CD14-positive monocyte (primary cell): ENCODE measurements at regions not wholly inside any gene's neighbourhood (a gene's known extent, or its start where the extent isn't known, plus 50 kb on each side); places are given as distances from the start of the nearest gene placed in this dataset.

Experiments
- DNase-seq, 3 donors: peaks; one replicate each; pipeline ENCODE4 v3.0.0-alpha.2; 2011 to 2022
- H2AFZ ChIP-seq: 2 replicates; pipeline ENCODE4 v1.6.0; 2012; ENCODE audit warnings: mild to moderate bottlenecking, low read depth, low read length, inconsistent platforms; ENCODE audit not compliant: insufficient read depth, poor library complexity, severe bottlenecking
- H3K27ac ChIP-seq, 2 donors: 1 replicate in 1 of 2; 2 replicates in 1 of 2; pipeline ENCODE4 v1.5.1; 2012 to 2013; ENCODE audit warnings: low read length in 2 of 2, control low read depth in 1 of 2, inconsistent platforms in 1 of 2, low read depth in 1 of 2, mild to moderate bottlenecking in 1 of 2
- H3K27me3 ChIP-seq, 2 donors: one replicate each; pipeline versions ENCODE4 v1.6.0 to v1.6.1; 2011 to 2013; ENCODE audit warnings: low read length in 2 of 2; ENCODE audit not compliant: control insufficient read depth in 2 of 2, insufficient read depth in 2 of 2
- H3K36me3 ChIP-seq, 2 donors: replicated peaks in 1 of 2; 1 replicate in 1 of 2; 2 replicates in 1 of 2; pipeline versions ENCODE4 v1.5.1 to v1.6.1; 2012 to 2013; ENCODE audit warnings: low read length in 2 of 2, control low read depth in 1 of 2, inconsistent platforms in 1 of 2, mild to moderate bottlenecking in 1 of 2; ENCODE audit not compliant: insufficient read depth in 2 of 2, control insufficient read depth in 1 of 2
- H3K4me1 ChIP-seq, 2 donors: 1 replicate in 1 of 2; 2 replicates in 1 of 2; pipeline versions ENCODE4 v1.5.1 to v1.6.1; 2012 to 2013; ENCODE audit warnings: low read length in 2 of 2, control low read depth in 1 of 2, inconsistent platforms in 1 of 2, mild to moderate bottlenecking in 1 of 2, moderate library complexity in 1 of 2; ENCODE audit not compliant: insufficient read depth in 2 of 2, control insufficient read depth in 1 of 2
- H3K4me2 ChIP-seq: replicated peaks from 2 replicates; pipeline ENCODE3; 2012; ENCODE audit warnings: low read length, moderate library complexity, mild to moderate bottlenecking; ENCODE audit not compliant: poor library complexity, severe bottlenecking; ENCODE audit errors: extremely low read depth
- H3K4me3 ChIP-seq, 3 experiments: fragments of 200-600 bp in 1 of 3; sonication (generic) in 1 of 3; replicated peaks in 1 of 3; 1 replicate in 2 of 3; 2 replicates in 1 of 3; pipeline ENCODE4 v1.5.1; 2011 to 2013; ENCODE audit warnings: low read length in 3 of 3, mild to moderate bottlenecking in 3 of 3, control low read depth in 2 of 3, low read depth in 2 of 3, inconsistent platforms in 1 of 3, moderate library complexity in 1 of 3
- H3K79me2 ChIP-seq: 2 replicates; pipeline ENCODE4 v1.6.0; 2012; ENCODE audit warnings: mild to moderate bottlenecking, control low read depth, inconsistent platforms, low read length, moderate library complexity; ENCODE audit not compliant: insufficient read depth
- H3K9ac ChIP-seq: 2 replicates; pipeline ENCODE4 v1.6.0; 2017; ENCODE audit warnings: low read length, mild to moderate bottlenecking; ENCODE audit not compliant: insufficient read depth, poor library complexity, severe bottlenecking
- H3K9me3 ChIP-seq, 2 donors: replicated peaks in 1 of 2; 1 replicate in 1 of 2; 2 replicates in 1 of 2; pipeline versions ENCODE4 v1.5.1 to v1.6.1; 2012 to 2013; ENCODE audit warnings: low read length in 2 of 2, control low read depth in 1 of 2; ENCODE audit not compliant: control insufficient read depth in 1 of 2, insufficient read depth in 1 of 2
- H4K20me1 ChIP-seq: 2 replicates; pipeline ENCODE4 v1.6.0; 2012; ENCODE audit warnings: mild to moderate bottlenecking, low read length, control low read depth, moderate library complexity; ENCODE audit not compliant: insufficient read depth
- H3K27ac Mint-ChIP-seq, 7 donors: one replicate each; pipeline ENCODE4 v1.8.0; 2020; ENCODE audit warnings: mild to moderate bottlenecking in 7 of 7, mixed read lengths in 7 of 7, moderate library complexity in 6 of 7, inconsistent platforms in 2 of 7
- H3K27me3 Mint-ChIP-seq, 3 donors: one replicate each; pipeline ENCODE4 v1.8.0; 2021 to 2022; ENCODE audit warnings: low read depth in 3 of 3, mild to moderate bottlenecking in 3 of 3, mixed read lengths in 3 of 3, moderate library complexity in 3 of 3, inconsistent platforms in 1 of 3
- H3K36me3 Mint-ChIP-seq, 2 donors: one replicate each; pipeline ENCODE4 v1.8.0; 2020; ENCODE audit warnings: mixed read lengths in 2 of 2, inconsistent platforms in 1 of 2, mild to moderate bottlenecking in 1 of 2
- H3K4me1 Mint-ChIP-seq: one replicate; pipeline ENCODE4 v1.8.0; 2020; ENCODE audit warnings: mild to moderate bottlenecking, mixed read lengths
- H3K4me3 Mint-ChIP-seq, 2 donors: one replicate each; pipeline ENCODE4 v1.8.0; 2020; ENCODE audit warnings: mild to moderate bottlenecking in 2 of 2, mixed read lengths in 2 of 2, moderate library complexity in 1 of 2
- H3K9me3 Mint-ChIP-seq, 7 donors: one replicate each; pipeline ENCODE4 v1.8.0; 2020 to 2022; ENCODE audit warnings: mixed read lengths in 7 of 7, mild to moderate bottlenecking in 6 of 7, moderate library complexity in 6 of 7, inconsistent platforms in 2 of 7
- WGBS: methylation state at CpG from one replicate; pipeline ENCODE4 v1.1.5; 2013; ENCODE audit warnings: missing lambda C conversion rate; ENCODE audit not compliant: insufficient coverage; 5-methylcytosine and 5-hydroxymethylcytosine counted together
- intact Hi-C, 2 donors: fragments of 100-400 bp; cut with micrococcal nuclease; formaldehyde crosslinking; loops; one replicate each; pipeline versions ENCODE4 v1.15.0 to v1.15.1; 2023
- TF ChIP-seq, protein P1 (sequence below): fragments of 200-600 bp; IDR thresholded peaks from one replicate; pipeline ENCODE4 v1.8.0; 2022; ENCODE audit warnings: antibody characterized with exemption, mild to moderate bottlenecking

GRCh38 chr6:144594585-144594984, 309.4 kb downstream of the UTRN start:
- Histone ChIP-seq H4K20me1 (no peaks in the 10 kb centered on the region), H3K4me2 (peak overlapping the region; percentile 14), H3K27me3 (no peaks in the 10 kb centered on the region), H3K36me3 (peaks cover 5 to 12% of the 10 kb centered on the region in 2 donors), H3K79me2 (peaks cover 10% of the 10 kb centered on the region), H3K27ac (peak overlapping the region; percentile 46 to 81), H3K9me3 (peaks cover 0 to 6% of the 10 kb centered on the region in 2 donors), H2AFZ (no peak overlapping the region), H3K9ac (no peak overlapping the region), H3K4me3 (peak overlapping the region in 1 of 3 experiments; percentile 1), H3K4me1 (peaks cover 47 to 55% of the 10 kb centered on the region in 2 donors)
- Mint-ChIP-seq H3K27ac (peak overlapping the region in 5 of 7 donors; percentile 6 to 74 (median 60)), H3K4me1 (peaks cover 44% of the 10 kb centered on the region), H3K4me3 (no peak overlapping the region), H3K27me3 (no peaks in the 10 kb centered on the region), H3K9me3 (peaks cover 0 to 3% (median 0%) of the 10 kb centered on the region in 7 donors), H3K36me3 (peaks cover 8 to 16% of the 10 kb centered on the region in 2 donors)
- no CpG with 5 or more reads among the region's 1 CpG for WGBS
- TF ChIP-seq, protein P1, sequence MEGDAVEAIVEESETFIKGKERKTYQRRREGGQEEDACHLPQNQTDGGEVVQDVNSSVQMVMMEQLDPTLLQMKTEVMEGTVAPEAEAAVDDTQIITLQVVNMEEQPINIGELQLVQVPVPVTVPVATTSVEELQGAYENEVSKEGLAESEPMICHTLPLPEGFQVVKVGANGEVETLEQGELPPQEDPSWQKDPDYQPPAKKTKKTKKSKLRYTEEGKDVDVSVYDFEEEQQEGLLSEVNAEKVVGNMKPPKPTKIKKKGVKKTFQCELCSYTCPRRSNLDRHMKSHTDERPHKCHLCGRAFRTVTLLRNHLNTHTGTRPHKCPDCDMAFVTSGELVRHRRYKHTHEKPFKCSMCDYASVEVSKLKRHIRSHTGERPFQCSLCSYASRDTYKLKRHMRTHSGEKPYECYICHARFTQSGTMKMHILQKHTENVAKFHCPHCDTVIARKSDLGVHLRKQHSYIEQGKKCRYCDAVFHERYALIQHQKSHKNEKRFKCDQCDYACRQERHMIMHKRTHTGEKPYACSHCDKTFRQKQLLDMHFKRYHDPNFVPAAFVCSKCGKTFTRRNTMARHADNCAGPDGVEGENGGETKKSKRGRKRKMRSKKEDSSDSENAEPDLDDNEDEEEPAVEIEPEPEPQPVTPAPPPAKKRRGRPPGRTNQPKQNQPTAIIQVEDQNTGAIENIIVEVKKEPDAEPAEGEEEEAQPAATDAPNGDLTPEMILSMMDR, result no peak
- peak; percentile 39 to 59 (median 50) for DNase-seq
- intact Hi-C loops, result no loop called here

DNA sequence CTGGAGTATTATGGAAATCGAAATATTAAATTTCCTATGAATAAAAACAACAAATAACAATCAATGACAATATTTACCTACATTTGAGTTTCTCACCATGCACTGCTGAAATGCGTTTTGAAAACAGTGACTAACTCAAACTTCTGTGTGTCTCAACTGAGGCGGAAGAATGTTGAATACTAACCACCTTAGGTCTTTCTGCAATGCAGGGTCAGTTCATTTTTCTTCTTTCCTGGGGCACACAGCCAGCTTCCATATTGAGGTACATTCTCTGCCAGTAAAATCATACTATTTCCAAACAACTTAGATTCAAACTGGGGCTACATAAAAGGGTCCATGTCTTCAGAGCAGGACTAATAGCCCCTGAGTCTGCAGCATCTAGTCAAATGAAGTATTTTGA, 310.1 kb downstream of the UTRN start:
- H3K9me3 ChIP-seq, result peaks cover 0 to 6% of the 10 kb centered on the region in 2 donors
- intact Hi-C loops, result no loop called here
- H4K20me1 ChIP-seq, result no peaks in the 10 kb centered on the region
- peaks cover 10% of the 10 kb centered on the region for H3K79me2 ChIP-seq
- Mint-ChIP-seq H3K4me3 (no peak overlapping the region), H3K4me1 (peaks cover 39% of the 10 kb centered on the region), H3K9me3 (peaks cover 0 to 4% (median 0%) of the 10 kb centered on the region in 7 donors), H3K36me3 (peaks cover 10 to 11% of the 10 kb centered on the region in 2 donors), H3K27ac (peak overlapping the region in 3 of 7 donors; percentile 18 to 68 (median 26)), H3K27me3 (no peaks in the 10 kb centered on the region)
- H3K27ac ChIP-seq, result peak overlapping the region in 1 of 2 donors; percentile 81
- H3K9ac ChIP-seq, result no peak overlapping the region
- no peaks in the 10 kb centered on the region for H3K27me3 ChIP-seq
- no peak overlapping the region for H2AFZ ChIP-seq
- TF ChIP-seq, protein P1, result no peak
- WGBS, result 94% methylated on average over 2 of the region's 3 CpGs
- no peak overlapping the region for H3K4me2 ChIP-seq
- DNase-seq, result no peak
- H3K36me3 ChIP-seq, result peaks cover 5 to 17% of the 10 kb centered on the region in 2 donors
- peak overlapping the region in 1 of 3 experiments; percentile 1 for H3K4me3 ChIP-seq
- H3K4me1 ChIP-seq, result peaks cover 42 to 48% of the 10 kb centered on the region in 2 donors
